Stimulated activated CD4-positive, alpha-beta T cell treated with anti-CD3 and anti-CD28 coated beads, TNF-alpha, amount 100 ng/mL, for 48 hours (primary cell): ENCODE measurements at regions not wholly inside any gene's neighbourhood (a gene's known extent, or its start where the extent isn't known, plus 50 kb on each side); places are given as distances from the start of the nearest gene placed in this dataset.
"Not testable (repeated sequence)": the region's sequence is repeated elsewhere in the genome, so short reads cannot be mapped to it uniquely, and the experiment has no call there.

Experiments
- DNase-seq, 3 donors: peaks; one replicate each; pipeline ENCODE4 v3.0.0-alpha.2; 2020; ENCODE audit warnings: low read depth in 3 of 3

DNA sequence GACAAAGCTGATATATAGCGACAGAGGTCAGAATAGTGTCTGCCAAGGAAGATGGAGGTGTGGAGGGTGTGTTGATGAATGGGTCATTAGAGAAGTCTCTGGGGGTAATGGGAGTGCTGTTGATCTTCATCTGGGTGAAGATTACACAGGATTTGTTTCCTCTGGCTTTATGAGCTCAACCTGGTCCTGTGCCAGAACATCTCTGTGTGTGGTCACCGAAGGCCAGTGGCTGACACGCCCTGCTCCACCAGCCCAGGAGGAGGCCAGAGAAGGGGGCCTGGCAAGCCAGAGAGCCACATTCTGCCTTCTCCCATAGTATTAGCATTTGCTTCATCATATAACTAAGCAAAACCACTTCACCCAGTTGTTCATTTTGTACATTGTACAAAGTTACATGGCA lies 121.1 kb downstream of the ZNF621 start:
- DNase-seq: no peak

DNA sequence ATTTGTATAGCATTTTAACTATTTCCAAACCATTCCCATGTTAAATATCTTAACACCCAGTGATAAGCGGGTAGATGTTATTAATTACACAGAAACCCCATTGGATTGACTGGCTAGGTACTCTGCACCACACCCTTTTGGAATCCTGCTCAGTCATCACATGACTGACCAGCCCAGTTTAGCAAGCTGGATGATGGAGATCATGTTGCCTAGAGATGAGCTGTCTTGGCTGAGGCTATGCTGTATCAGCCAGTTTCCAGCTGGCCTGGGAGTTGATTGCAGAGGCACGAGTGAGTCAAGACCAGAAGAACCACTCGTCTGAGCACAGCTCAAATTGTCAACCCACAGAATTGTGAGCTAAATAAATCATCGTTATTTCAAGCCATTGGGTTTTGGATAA lies 124.6 kb downstream of the ZNF621 start:
- DNase-seq: no peak

DNA sequence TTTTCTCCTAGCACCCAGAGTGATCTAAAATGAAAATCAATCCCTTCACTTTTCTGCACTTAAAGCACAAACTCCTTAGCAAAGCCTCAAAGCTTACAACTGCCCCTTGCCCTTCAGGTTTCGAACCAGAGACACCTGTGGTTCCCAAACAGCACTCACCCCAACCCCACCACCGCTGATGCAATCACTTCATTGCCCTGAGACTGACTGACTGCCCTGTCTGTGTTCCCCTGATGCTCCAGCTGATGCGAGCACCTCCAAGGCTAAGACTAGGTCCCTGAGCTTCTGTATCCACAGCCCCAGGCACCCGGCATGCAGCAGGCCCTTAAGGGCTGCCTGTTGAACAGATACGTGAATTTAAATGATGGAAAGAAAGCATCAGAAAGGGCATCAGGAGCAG lies 127.3 kb downstream of the ZNF621 start:
- no peak for DNase-seq

DNA sequence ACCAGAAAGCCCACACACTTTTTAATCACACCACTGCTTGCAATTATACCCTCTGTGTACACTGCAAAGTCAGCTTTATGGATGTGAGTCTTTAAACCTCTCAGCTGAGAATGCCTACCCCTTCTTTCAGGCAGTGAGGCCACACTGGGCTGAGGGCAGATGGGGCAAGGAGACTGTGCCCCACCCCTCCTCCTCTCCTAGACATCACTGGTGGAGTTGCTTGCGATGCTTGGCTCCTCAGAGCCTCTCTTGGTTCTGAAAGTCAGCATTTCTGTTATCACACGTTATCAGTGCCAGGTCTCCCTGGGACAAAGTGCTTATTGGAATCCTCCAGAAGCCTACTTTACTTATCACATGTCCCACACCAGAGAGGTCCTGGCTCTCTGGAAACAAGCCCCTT lies 128.2 kb downstream of the ZNF621 start:
- no peak for DNase-seq

DNA sequence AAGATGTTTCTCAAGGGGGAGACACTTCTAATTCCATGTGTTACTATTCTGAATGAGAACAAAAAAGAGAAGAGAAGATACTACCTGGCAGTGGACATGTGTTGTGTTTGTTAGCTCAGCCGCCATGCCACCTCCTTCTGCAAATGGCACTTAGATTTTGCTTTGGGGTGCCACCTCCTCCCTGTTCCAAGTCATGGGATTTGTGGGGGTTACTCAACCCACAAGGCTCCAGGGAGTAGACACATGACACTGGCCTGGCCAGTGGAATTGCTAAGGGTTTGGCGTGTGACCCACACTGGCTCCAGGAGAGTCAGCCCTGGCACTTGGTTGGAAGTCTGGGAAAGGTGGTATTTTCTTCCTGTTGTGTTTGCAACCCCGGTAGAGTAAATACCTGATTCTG lies 129.1 kb downstream of the ZNF621 start:
- no peak for DNase-seq

DNA sequence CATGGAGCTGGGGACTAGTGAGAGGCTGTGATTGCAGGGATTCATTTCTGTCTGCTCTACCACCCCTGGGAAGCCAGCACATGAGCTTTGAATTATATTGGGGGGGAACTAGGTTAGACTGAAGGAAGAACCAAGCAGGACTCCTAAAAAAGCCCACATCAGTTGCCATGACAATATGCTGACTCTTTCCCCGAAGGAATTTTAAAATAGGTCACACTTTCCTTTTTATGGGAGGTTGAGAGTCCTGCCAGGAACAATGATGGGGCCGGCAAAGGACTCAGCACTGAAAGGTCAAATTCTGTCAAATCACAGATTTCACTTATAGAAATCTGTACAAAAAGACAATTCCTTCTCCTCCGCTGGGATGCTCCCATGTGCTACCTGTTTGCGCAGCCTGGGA lies 130.8 kb downstream of the ZNF621 start:
- no peak for DNase-seq

DNA sequence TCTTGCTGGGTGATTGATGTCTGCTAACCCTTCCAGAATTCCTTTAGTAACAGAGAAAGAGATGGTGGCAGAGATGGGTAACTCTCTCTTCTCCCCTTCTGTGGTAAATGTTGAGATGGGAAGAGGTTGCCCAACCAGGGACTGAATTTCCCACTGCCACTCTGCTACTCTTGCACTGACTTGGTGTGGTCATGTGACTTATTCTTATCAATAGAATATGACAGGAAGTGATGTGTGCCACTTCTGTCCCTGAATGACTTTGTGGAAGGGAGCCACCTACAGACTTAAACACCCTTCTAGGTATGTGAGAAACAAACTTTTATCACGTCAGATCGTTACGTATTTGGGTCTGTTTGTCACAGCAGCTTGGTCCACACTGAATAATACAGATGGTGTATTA lies 132.9 kb downstream of the ZNF621 start:
- no peak for DNase-seq

DNA sequence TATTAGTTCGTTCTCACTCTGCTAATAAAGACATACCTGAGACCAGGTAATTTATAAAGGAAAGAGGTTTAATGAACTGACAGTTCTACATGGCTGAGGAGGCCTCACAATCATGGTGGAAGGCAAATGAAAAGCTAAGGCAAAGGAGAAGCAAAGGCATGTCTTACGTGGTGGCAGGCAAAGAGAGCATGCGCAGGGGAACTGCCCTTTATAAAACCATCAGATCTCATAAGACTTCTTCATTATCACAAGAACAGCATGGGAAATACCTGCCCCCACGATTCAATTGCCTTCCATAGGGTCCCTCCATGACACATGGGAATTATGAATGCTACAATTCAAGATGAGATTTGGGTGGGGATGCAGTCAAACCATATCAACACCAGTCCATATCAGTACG lies 133.5 kb downstream of the ZNF621 start:
- no peak for DNase-seq

DNA sequence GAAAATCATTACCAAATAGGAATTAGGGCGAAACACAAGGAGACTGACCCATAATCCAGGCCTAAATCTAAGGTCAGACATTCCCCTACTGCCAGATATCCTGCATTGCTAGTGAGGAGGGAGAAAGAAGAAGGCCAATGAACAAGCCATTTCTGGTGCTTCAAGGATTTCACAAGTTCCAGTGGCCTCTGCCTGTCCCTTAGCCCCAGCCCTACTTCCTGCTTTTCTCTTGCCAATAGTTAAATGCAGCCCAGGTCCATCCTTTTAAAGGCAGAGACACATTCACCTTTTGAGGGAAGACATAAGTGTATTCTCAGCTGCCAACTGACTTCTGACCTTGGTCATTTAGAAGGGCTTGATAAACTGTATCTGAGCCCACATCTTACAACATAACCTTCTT lies 135.8 kb downstream of the ZNF621 start:
- no peak for DNase-seq

DNA sequence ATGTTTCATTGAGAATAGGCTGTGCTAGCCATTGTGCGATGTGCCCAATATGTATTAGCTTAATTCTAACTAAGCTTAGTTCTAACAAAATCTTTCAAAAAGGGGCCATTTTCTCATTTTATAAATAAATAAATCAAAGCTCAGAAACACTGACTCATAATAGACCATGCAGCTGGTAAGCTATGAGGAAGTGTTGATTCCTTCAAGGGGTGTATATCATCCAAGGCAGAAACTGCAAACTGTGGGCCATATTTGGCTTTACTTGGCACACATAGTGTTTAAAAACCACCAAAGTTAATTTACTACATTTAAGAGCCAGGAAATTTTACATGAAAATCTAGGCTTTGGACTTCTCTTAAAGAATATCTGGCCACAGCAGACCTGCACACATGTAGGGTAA lies 136.5 kb downstream of the ZNF621 start:
- no peak for DNase-seq

DNA sequence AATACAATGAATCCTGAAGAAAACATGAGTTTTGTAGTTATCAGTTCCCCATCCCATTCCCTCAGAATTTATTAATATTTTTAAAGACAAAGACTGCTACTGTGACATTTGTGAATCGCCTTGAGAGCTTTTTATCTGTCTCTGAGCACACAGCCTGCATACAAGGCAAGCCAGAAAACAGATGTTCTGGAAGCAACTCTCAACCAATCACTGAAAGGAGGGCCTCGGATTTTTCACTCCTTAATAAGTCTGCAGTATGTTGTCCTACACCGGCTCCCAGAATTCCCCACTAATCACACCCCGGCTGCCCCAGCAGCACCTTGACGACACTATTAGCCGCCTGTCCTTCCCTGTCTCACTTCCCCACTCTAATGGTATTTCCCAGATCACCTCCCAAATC lies 138.5 kb downstream of the ZNF621 start:
- no peak for DNase-seq

DNA sequence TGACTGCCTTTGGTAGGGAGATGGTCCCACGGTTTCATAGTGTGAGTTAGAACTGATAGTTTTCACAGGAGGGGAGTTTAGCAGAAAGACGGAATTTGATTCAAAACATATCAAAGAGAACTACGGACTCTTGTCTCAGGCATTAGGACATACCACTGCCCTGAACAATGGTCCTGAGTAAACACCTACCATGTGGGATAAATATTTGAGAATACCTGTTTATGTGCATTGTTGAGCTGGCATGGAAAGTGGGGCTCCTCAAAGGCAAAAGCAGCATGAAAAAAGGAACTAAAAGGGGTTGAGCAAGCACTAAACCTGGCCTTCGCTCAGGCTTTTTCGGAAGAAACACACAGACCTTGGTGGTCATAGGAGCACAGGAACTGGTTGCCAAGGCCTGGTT lies 144.4 kb downstream of the ZNF621 start:
- DNase-seq: no peak

DNA sequence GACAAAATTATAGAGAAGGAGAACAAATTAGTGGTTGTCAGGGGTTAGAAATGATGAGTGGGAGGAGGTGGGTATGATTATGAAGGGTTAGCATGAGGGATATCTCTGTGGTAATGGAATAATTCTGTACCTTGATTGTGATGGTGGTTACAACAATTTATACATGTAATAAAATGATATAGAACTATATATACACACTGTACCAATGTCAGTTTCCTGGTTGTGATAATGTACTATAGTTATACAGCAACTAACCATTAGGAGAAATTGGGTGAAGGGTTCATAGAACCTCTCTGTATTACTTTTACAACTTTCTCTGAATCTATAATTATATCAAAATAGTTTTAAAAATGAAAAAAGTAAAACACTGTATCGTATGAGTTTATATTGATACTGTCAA lies 148.1 kb downstream of the ZNF621 start:
- no peak for DNase-seq

DNA sequence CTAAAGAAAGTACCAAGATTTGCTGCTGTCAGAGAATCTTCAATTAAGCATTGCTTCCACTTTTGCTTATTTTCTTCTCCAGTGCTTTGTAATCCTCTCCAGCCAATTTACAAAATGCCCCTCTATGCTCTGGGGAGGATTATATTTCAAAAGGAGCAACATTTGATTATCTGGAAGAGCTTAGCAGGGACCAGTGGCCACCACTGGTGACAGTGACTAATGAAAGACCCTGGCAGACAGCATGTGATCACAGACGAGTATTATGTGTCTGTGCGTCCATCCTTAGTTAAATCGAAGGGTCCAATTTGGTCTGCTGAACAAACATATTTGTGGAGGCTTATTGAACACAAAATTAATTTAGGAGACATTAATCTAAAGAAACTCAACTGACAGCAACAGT lies 152.6 kb downstream of the ZNF621 start:
- no peak for DNase-seq

DNA sequence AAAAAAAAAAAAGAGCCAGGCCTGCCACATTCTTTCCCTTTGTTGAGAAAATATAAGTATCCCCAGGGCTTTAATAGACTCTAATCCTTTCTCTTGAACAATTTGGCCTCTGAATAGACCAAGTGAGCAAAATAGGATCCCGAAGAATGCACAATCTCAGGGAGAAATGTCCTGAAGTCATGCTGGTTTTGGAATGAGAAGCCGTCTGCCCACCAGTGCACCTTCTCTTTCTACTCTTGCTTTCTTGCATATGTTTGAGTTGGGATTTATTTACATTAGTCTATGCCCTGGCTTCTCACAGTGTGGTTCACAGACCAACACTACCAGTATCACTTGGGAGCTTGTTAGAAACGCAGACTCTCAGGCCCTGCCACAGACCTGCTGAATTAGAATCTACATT lies 153.0 kb downstream of the ZNF621 start:
- DNase-seq: no peak

DNA sequence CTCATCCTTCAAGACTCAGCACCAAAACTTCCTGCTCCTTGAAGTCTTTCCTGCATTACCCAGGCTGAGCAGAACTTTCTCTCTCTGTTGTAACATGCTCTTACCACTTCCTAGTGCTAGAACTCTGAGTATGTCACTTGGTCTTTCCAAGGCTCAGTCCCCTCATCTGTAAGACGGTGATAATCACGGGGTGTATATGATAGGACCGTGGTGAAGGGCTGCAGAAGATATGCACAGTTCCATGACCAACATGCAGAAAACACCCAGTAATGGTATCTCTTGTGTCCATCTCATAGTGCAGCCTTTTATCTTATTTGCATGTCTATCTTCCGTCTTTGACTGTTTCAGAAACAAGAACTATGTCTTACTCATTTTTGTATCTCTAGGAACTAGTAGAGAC lies 154.5 kb downstream of the ZNF621 start:
- no peak for DNase-seq

DNA sequence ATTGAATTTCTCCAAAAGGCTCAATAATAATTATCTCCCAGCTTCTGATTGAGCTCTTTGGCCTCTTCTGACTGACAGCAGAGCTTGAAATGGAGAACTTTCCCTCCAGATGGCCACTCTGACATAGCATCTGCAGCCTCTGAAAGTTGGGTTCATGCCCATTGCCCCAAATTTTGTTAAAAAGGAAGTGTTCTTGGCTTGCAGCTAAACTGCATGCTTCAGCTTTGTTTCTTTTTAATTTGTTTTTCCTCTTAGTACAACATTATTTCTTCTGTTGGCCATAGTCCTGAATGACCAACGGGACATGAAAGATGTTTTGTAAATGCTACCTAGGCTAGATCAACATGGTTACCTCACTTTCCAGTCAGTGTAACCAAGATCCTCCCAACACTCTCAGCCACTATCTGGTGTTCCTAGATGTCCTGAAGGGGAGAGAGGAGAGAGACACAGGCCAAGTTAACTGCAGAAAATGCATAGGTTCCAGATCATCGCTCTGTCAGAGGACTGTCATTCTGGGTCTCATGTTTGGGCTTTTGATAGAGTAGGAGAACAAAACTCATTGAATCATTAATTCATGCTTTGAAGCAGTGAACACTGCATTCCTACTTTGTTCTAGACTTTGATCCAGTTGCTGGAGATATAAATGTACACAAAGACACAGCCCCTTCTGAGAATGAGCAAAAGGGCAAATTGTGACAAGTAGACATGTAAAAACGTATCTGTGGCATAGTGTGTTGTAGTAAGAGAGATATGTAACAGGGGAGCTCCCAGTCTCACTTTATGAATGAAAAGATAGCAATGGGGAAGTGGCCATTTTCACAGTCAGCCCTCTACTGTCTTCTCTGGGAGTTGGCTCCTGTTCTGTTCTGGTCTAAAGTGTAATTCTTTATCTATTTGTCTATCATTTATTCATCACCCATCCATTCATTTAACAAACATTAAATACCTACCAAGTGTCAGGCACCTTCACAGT lies 156.2 kb downstream of the ZNF621 start:
- DNase-seq: no peak

DNA sequence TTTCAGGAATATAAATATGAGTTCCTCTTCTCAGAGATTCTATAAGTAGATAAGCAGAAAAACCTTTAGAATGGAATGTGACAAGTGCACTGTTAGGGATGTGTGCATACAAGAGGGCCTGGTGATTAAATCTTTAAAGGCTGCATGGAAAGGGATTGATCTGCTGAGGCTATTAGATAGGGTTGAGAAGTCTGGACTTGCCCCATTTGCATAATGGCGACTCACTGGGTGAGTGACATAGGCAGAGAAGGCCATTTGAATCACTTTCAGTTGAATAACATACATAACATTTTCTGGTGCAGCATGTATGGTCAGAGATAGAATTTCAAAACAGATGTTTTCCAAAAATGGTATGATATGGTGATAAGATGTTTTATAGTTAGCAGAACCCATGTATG lies 156.9 kb downstream of the ZNF621 start:
- no peak for DNase-seq

DNA sequence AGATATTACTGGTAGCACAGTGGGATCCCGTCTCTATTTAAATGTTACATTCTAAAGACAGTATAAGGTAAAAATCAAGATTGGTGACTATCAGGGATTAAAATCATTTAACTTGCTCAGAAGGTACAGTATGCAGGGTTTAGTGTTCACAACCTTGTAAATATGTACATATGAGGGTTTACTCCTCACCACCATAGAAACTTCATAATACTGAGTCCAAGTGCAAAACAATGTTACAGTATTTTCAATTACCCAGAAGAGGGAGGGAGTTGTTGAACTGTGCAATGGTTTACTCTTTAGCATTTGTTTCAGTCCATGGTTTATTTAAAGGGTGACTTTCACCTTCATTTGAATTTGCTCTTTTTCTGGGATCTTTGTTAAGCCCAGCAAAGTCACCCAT lies 165.1 kb downstream of the ZNF621 start:
- no peak for DNase-seq

DNA sequence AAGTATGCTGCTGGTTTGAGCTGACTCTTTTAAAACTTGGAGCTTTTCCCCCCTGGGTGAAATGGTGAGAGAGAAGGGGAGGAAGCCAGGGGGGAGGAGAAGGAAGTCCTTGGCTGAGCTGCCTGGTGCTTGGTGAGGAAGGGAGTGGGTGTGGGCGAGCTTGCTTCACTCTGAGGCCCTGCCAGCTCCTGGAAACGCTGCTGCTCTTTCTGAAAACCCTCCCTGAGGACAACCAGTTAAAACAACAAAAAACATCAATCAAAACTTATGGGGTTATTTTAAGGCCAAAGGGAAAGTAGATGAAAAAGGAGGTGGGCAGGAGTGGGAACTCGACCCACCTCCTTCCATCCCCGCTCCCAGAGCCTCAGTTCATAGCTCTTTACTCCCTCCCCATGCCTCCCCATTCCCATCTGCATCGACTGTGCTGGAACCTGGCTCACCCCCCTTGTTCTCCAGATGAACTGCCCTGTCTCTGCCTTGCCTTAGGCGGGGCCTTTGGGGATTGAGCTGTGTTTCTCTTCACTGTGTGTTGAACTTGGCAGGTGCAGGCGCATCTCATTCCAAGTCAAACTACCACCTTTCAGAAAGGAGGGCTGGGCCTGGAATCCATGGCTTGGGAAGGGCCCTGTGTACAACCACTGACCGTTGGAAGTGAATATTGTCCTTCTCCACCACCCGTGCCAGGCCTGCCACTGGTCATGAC lies 166.1 kb downstream of the ZNF621 start:
- no peak for DNase-seq

DNA sequence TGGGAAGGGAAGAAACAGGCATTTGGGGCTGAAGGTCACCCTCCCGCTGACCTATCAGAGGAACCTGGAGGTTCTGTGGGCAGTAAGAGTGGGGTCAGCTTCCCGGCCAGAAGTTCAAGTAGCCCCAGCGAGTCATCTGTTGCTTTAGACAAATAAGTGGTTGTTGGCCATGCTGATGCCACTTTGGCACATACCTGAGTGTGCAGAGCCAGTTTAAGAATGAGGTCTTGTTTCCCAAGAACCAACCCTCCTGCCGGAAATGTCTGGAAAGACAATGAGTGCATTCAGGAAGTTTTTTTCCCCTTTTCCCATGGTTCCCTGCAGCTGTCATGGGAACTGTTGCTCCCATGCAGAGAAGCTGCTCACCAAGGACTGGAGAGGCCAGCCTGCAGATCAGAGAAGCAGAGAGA lies 166.7 kb downstream of the ZNF621 start:
- DNase-seq: no peak

DNA sequence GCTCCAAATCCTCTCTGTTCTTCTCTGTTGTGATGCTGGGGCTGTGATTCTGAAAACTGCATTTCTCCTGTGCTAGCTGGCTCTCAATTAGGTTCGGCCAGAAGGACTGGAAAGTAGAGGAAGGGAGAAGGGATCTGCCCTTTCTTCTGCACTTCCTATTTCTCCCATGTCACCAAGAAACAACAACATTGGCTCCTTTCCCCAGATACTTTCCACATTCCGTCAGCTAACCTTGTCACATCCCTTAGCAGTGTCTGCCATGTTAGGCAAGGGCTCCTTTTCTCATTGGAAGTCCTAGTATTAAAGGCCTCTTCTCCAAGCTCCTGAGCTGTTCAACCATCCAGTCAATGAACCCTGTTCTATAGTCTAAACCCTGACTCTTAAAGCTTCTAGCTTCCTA lies 171.1 kb downstream of the ZNF621 start:
- DNase-seq: no peak

DNA sequence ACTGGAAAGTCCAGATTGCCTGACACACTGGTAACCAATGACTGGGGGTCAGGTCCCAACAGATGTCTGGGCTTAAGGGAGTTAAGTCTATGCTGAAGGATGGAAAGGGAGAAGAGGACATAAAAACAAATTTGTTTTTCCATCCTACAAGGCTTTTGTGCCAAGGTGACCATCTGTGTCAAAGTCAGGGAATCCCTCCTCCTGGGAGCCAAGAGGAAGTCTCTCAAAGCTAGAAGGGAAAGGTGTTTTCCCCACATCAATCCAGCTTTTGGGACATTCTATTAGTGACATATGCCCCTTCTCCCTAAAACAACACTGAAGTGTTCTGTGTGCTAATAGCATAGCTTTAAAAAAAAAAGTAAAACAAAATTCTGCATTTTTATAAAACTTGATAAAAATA lies 173.9 kb downstream of the ZNF621 start:
- not testable (repeated sequence) for DNase-seq
